ENCODE measurements at regions not wholly inside any gene's neighbourhood (a gene's known extent, or its start where the extent isn't known, plus 50 kb on each side); places are given as distances from the start of the nearest gene placed in this dataset.
"Not testable (repeated sequence)": the region's sequence is repeated elsewhere in the genome, so short reads cannot be mapped to it uniquely, and the experiment has no call there.

- Histone ChIP-seq H3K27ac (ENCODE audit: low read depth, low read length, poor library complexity, severe bottlenecking) (no peak overlapping the region), H3K4me3 (ENCODE audit: low read depth, low read length, poor library complexity, severe bottlenecking) (no peak overlapping the region)
- TF ChIP-seq CTCF (IDR thresholded peaks at IDR 0.05; ENCODE audit: low read length) (no peak), EZH2 (IDR thresholded peaks at IDR 0.05; ENCODE audit: borderline replicate concordance, low read length) (no peak)
Measured at GRCh38 chr15:69873807-69874206, 223.9 kb downstream of the TLE3 start.

DNA sequence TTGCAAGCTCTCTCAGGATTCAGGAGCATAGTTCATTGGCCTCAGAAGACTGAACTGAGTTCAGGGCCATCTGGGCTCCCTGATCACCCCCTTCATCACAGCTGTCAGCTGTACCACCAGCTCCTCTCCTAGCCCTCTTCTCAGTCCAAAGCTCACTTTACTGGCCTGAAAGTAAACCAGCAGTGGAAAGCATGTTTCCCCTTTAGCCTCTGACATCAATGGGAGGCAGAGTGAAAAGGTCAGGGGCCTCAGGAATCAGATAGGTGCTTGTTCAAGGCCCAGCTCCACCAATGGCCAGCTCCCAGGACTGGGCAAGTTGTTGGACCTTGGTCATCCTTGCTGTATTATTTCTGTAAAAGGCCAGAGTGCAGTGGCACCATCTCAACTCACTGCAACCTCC lies 223.4 kb downstream of the TLE3 start:
- Histone ChIP-seq H3F3A (ENCODE audit: insufficient read depth, low read length) (no peaks in the 10 kb centered on the region), H3K27me3 (ENCODE audit: insufficient read depth, low read length) (no peaks in the 10 kb centered on the region), H3K36me3 (ENCODE audit: insufficient read depth, low read length) (peaks cover 9% of the 10 kb centered on the region; the same call in 1 of the 2 replicates), H3K4me1 (ENCODE audit: insufficient read depth, low read length, severe bottlenecking) (peaks cover 21% of the 10 kb centered on the region), H3K4me2 (ENCODE audit: low read length) (no peak overlapping the region), H2AFZ (ENCODE audit: low read length) (no peak overlapping the region), H3K9me2 (ENCODE audit: low read depth, low read length) (no peaks in the 10 kb centered on the region), H3K27ac (ENCODE audit: low read depth, low read length, poor library complexity, severe bottlenecking) (no peak overlapping the region), H3K9me3 (ENCODE audit: low read length) (peaks cover 10% of the 10 kb centered on the region; the same call in 1 of the 2 replicates), H4K20me1 (ENCODE audit: insufficient read depth, low read length) (no peaks in the 10 kb centered on the region), H3K79me2 (ENCODE audit: insufficient read depth, low read length) (no peaks in the 10 kb centered on the region), H3K4me3 (ENCODE audit: low read depth, low read length, poor library complexity, severe bottlenecking) (no peak overlapping the region), H3K9ac (ENCODE audit: low read length) (no peak overlapping the region)
- TF ChIP-seq CTCF (IDR thresholded peaks at IDR 0.05; ENCODE audit: low read length) (no peak), EZH2 (IDR thresholded peaks at IDR 0.05; ENCODE audit: borderline replicate concordance, low read length) (no peak)

More at GRCh38 chr15:69873807-69874206, 223.9 kb downstream of the TLE3 start:
- no peaks in the 10 kb centered on the region for H3K79me2 ChIP-seq (ENCODE audit: insufficient read depth, low read length)
- peaks cover 16% of the 10 kb centered on the region for H3K4me1 ChIP-seq (ENCODE audit: insufficient read depth, low read length, severe bottlenecking)
- no peak overlapping the region for H3K4me2 ChIP-seq (ENCODE audit: low read length)
- H4K20me1 ChIP-seq (ENCODE audit: insufficient read depth, low read length): no peaks in the 10 kb centered on the region
- H3K9me2 ChIP-seq (ENCODE audit: low read depth, low read length): no peaks in the 10 kb centered on the region
- peaks cover 9% of the 10 kb centered on the region; the same call in 1 of the 2 replicates for H3K36me3 ChIP-seq (ENCODE audit: insufficient read depth, low read length)
- no peaks in the 10 kb centered on the region for H3K27me3 ChIP-seq (ENCODE audit: insufficient read depth, low read length)
- H3K9ac ChIP-seq (ENCODE audit: low read length): no peak overlapping the region
- no peaks in the 10 kb centered on the region for H3F3A ChIP-seq (ENCODE audit: insufficient read depth, low read length)
- H3K9me3 ChIP-seq (ENCODE audit: low read length): peaks cover 10% of the 10 kb centered on the region; the same call in 1 of the 2 replicates
- no peak overlapping the region for H2AFZ ChIP-seq (ENCODE audit: low read length)

GRCh38 chr15:69876064-69876940 lies 221.4 kb downstream of the TLE3 start:
- no peaks in the 10 kb centered on the region for H4K20me1 ChIP-seq (ENCODE audit: insufficient read depth, low read length)
- H3K27ac ChIP-seq (ENCODE audit: low read depth, low read length, poor library complexity, severe bottlenecking): no peak overlapping the region
- H3K4me3 ChIP-seq (ENCODE audit: low read depth, low read length, poor library complexity, severe bottlenecking): no peak overlapping the region
- peaks cover 9% of the 10 kb centered on the region; the same call in 1 of the 2 replicates for H3K36me3 ChIP-seq (ENCODE audit: insufficient read depth, low read length)
- peaks cover 36% of the 10 kb centered on the region for H3K4me1 ChIP-seq (ENCODE audit: insufficient read depth, low read length, severe bottlenecking)
- no peak overlapping the region for H3K4me2 ChIP-seq (ENCODE audit: low read length)
- no peak overlapping the region for H3K9ac ChIP-seq (ENCODE audit: low read length)
- H3K79me2 ChIP-seq (ENCODE audit: insufficient read depth, low read length): no peaks in the 10 kb centered on the region
- H2AFZ ChIP-seq (ENCODE audit: low read length): no peak overlapping the region
- no peaks in the 10 kb centered on the region for H3K27me3 ChIP-seq (ENCODE audit: insufficient read depth, low read length)
- TF ChIP-seq EZH2 (IDR thresholded peaks at IDR 0.05; ENCODE audit: borderline replicate concordance, low read length) (no peak), CTCF (IDR thresholded peaks at IDR 0.05; ENCODE audit: low read length) (no peak)
- H3K9me2 ChIP-seq (ENCODE audit: low read depth, low read length): no peaks in the 10 kb centered on the region
- no peaks in the 10 kb centered on the region; the same call in 1 of the 2 replicates for H3F3A ChIP-seq (ENCODE audit: insufficient read depth, low read length)
- H3K9me3 ChIP-seq (ENCODE audit: low read length): peaks cover 10% of the 10 kb centered on the region; the same call in 1 of the 2 replicates

- H3K4me1 ChIP-seq (ENCODE audit: insufficient read depth, low read length, severe bottlenecking): peaks cover 60% of the 10 kb centered on the region
- H3K79me2 ChIP-seq (ENCODE audit: insufficient read depth, low read length); H4K20me1 ChIP-seq (ENCODE audit: insufficient read depth, low read length); H2AFZ ChIP-seq (ENCODE audit: low read length); H3K9me3 ChIP-seq (ENCODE audit: low read length); H3K4me3 ChIP-seq (ENCODE audit: low read depth, low read length, poor library complexity, severe bottlenecking); H3K36me3 ChIP-seq (ENCODE audit: insufficient read depth, low read length); H3K9me2 ChIP-seq (ENCODE audit: low read depth, low read length); H3K27me3 ChIP-seq (ENCODE audit: insufficient read depth, low read length); H3F3A ChIP-seq (ENCODE audit: insufficient read depth, low read length): not testable (repeated sequence)
- peak overlapping the region; percentile 74; the same call in 1 of the 2 replicates for H3K4me2 ChIP-seq (ENCODE audit: low read length)
- H3K27ac ChIP-seq (ENCODE audit: low read depth, low read length, poor library complexity, severe bottlenecking): peak overlapping the region; percentile 98
- peak overlapping the region; percentile 11; the same call in 1 of the 2 replicates for H3K9ac ChIP-seq (ENCODE audit: low read length)
Measured at GRCh38 chr15:69879963-69880362, 217.8 kb downstream of the TLE3 start.
